SK-N-SH (cell line): ENCODE measurements at regions not wholly inside any gene's neighbourhood (a gene's known extent, or its start where the extent isn't known, plus 50 kb on each side); places are given as distances from the start of the nearest gene placed in this dataset.

Experiments
- CTCF ChIA-PET: fragments of 300-600, 350-600 bp; formaldehyde crosslinking; extraction: SDS; loops from one replicate; lab custom pipeline; 2021; lab: Yijun Ruan, JAX
- POLR2A ChIA-PET: fragments of 350-600 bp; sonication (Branson Sonifier 250); formaldehyde crosslinking; extraction: SDS; loops from one replicate; lab custom pipeline; 2020; ENCODE audit warnings: antibody characterized with exemption, inconsistent platforms; lab: Yijun Ruan, JAX
- DNase-seq: peaks from one replicate; pipeline ENCODE4 v3.0.0; 2012
- H2AFZ ChIP-seq: fragments of 200-600 bp; sonication (generic); 2 replicates; pipeline ENCODE4 v1.8.1; 2016; ENCODE audit warnings: antibody characterized with exemption, mild to moderate bottlenecking, low read depth
- H3F3A ChIP-seq: fragments of 200-600 bp; sonication (generic); replicated peaks from 2 replicates; pipeline ENCODE3; 2016; ENCODE audit warnings: antibody characterized with exemption, mild to moderate bottlenecking; ENCODE audit not compliant: insufficient read depth
- H3K27ac ChIP-seq, 2 experiments: fragments of 200-500 bp in 1 of 2; fragments of 200-600 bp in 1 of 2; sonication (Bioruptor generic) in 1 of 2; sonication (generic), shearing (Covaris generic) in 1 of 2; 2 replicates each; pipeline versions ENCODE4 v1.5.1 to v1.6.1; 2014 to 2016; ENCODE audit warnings: low read depth in 2 of 2, inconsistent platforms in 1 of 2, low read length in 1 of 2, mild to moderate bottlenecking in 1 of 2, mixed read lengths in 1 of 2
- H3K27me3 ChIP-seq: fragments of 200-600 bp; sonication (generic), shearing (Covaris generic); 2 replicates; pipeline ENCODE4 v1.6.1; 2016; ENCODE audit warnings: mixed run types; ENCODE audit not compliant: insufficient read depth
- H3K36me3 ChIP-seq, 2 experiments: fragments of 200-500 bp in 1 of 2; fragments of 200-600 bp in 1 of 2; sonication (Bioruptor generic) in 1 of 2; sonication (generic) in 1 of 2; replicated peaks in 1 of 2; 2 replicates each; pipeline versions ENCODE3 to v1.5.1; 2014 to 2016; ENCODE audit warnings: low read length in 1 of 2, mild to moderate bottlenecking in 1 of 2; ENCODE audit not compliant: insufficient read depth in 2 of 2, control insufficient read depth in 1 of 2
- H3K4me1 ChIP-seq, 2 experiments: fragments of 200-500 bp in 1 of 2; fragments of 200-600 bp in 1 of 2; sonication (Bioruptor generic) in 1 of 2; sonication (generic), shearing (Covaris generic) in 1 of 2; 2 replicates each; pipeline versions ENCODE4 v1.5.1 to v1.6.1; 2014 to 2016; ENCODE audit warnings: low read depth in 1 of 2, low read length in 1 of 2, mixed run types in 1 of 2; ENCODE audit not compliant: insufficient read depth in 2 of 2, control insufficient read depth in 1 of 2
- H3K4me2 ChIP-seq: fragments of 200-600 bp; sonication (generic), shearing (Covaris generic); 2 replicates; pipeline ENCODE4 v1.6.1; 2017; ENCODE audit warnings: mixed run types
- H3K4me3 ChIP-seq, 2 experiments: fragments of 200-500 bp in 1 of 2; fragments of 200-600 bp in 1 of 2; sonication (Bioruptor generic) in 1 of 2; sonication (generic), shearing (Covaris generic) in 1 of 2; 2 replicates each; pipeline versions ENCODE4 v1.5.1 to v1.8.1; 2014 to 2016; ENCODE audit warnings: low read depth in 2 of 2, inconsistent platforms in 1 of 2, low read length in 1 of 2, mild to moderate bottlenecking in 1 of 2, mixed read lengths in 1 of 2, moderate library complexity in 1 of 2
- H3K79me2 ChIP-seq: fragments of 200-600 bp; sonication (generic); 2 replicates; pipeline ENCODE4 v1.8.1; 2017; ENCODE audit warnings: mild to moderate bottlenecking; ENCODE audit not compliant: insufficient read depth
- H3K9ac ChIP-seq: fragments of 200-600 bp; sonication (generic); 2 replicates; pipeline ENCODE4 v1.6.1; 2017; ENCODE audit warnings: mixed run types
- H3K9me2 ChIP-seq: fragments of 200-600 bp; sonication (generic); 2 replicates; pipeline ENCODE4 v1.6.1; 2017; ENCODE audit warnings: mixed run types
- H3K9me3 ChIP-seq: fragments of 200-600 bp; sonication (generic); 2 replicates; pipeline ENCODE4 v1.6.1; 2017; ENCODE audit warnings: mixed run types, mild to moderate bottlenecking, moderate library complexity
- H4K20me1 ChIP-seq: fragments of 200-600 bp; sonication (generic); 2 replicates; pipeline ENCODE4 v1.6.1; 2017; ENCODE audit warnings: mild to moderate bottlenecking, mixed run types; ENCODE audit not compliant: insufficient read depth
- CTCF ChIP-seq: fragments of 200-600 bp; sonication (generic); IDR thresholded peaks from 2 replicates; pipeline ENCODE4 v1.6.1; 2017; ENCODE audit warnings: antibody characterized with exemption, mild to moderate bottlenecking, moderate library complexity
- ELF1 ChIP-seq: IDR thresholded peaks from 2 replicates; pipeline ENCODE4 v1.4.0; 2012
- EP300 ChIP-seq, 2 experiments: IDR thresholded peaks; 2 replicates each; pipeline versions ENCODE4 v1.4.0 to v1.6.1; 2012; ENCODE audit warnings: borderline replicate concordance in 1 of 2, low read depth in 1 of 2, low read length in 1 of 2
- EZH2phosphoT487 ChIP-seq: fragments of 200-600 bp; sonication (generic); IDR thresholded peaks from 2 replicates; pipeline ENCODE4 v1.6.1; 2017; ENCODE audit warnings: low read depth, mixed run types, mild to moderate bottlenecking, antibody characterized with exemption, moderate library complexity, borderline replicate concordance
- FOXJ3 ChIP-seq: sonication (generic); formaldehyde crosslinking; IDR thresholded peaks from 2 replicates; pipeline ENCODE4 v1.5.1; 2020; ENCODE audit warnings: mild to moderate bottlenecking, missing genetic modification reagents
- GABPA ChIP-seq: IDR thresholded peaks from 2 replicates; pipeline ENCODE4 v1.4.0; 2012; ENCODE audit warnings: low read depth, mild to moderate bottlenecking
- GATA2 ChIP-seq: sonication (generic); formaldehyde crosslinking; IDR thresholded peaks from 2 replicates; pipeline ENCODE4 v1.5.0; 2020; ENCODE audit warnings: mild to moderate bottlenecking, missing genetic modification reagents
- MAX ChIP-seq: IDR thresholded peaks from 2 replicates; pipeline ENCODE4 v1.4.0; 2012; ENCODE audit warnings: low read depth
- NFIC ChIP-seq: IDR thresholded peaks from 2 replicates; pipeline ENCODE4 v1.4.0; 2012; ENCODE audit warnings: borderline replicate concordance
- NRF1 ChIP-seq: IDR thresholded peaks from 2 replicates; pipeline ENCODE4 v1.6.1; 2012; ENCODE audit warnings: low read depth, mild to moderate bottlenecking, low read length
- PBX3 ChIP-seq: IDR thresholded peaks from 2 replicates; pipeline ENCODE4; 2012
- RAD21 ChIP-seq: IDR thresholded peaks from 2 replicates; pipeline ENCODE4 v1.6.1; 2012; ENCODE audit warnings: mild to moderate bottlenecking, low read length
- RCOR1 ChIP-seq: fragments of 150-350 bp; IDR thresholded peaks from 2 replicates; pipeline ENCODE4 v1.6.1; 2017; ENCODE audit warnings: antibody characterized with exemption, low read length
- SIN3A ChIP-seq: IDR thresholded peaks from 2 replicates; pipeline ENCODE4 v1.6.1; 2012; ENCODE audit warnings: low read depth, mild to moderate bottlenecking, low read length, moderate library complexity, borderline replicate concordance
- YY1 ChIP-seq: IDR thresholded peaks from 2 replicates; pipeline ENCODE4 v1.4.0; 2012; ENCODE audit warnings: low read depth, mild to moderate bottlenecking

- TF ChIP-seq EZH2phosphoT487 = no peak
- TF ChIP-seq FOXJ3 = peak; percentile 78
- no peak for TF ChIP-seq CTCF
- peak; percentile 75 for TF ChIP-seq NFIC
- TF ChIP-seq NRF1 = no peak
- TF ChIP-seq YY1 = no peak
- TF ChIP-seq RCOR1 = peak; percentile 49; the same call in 1 of the 2 replicates
- TF ChIP-seq ELF1 = no peak
- TF ChIP-seq MAX = peak; percentile 48; the same call in 1 of the 2 replicates
- no peak for TF ChIP-seq GABPA
- peak; percentile 8; the same call in 1 of the 2 replicates for TF ChIP-seq RAD21
- peak; percentile 48 to 64; a peak in 2 of 4 replicates for TF ChIP-seq EP300 (IDR thresholded peaks at IDR 0.05; ENCODE audit: borderline replicate concordance in 1 of 2, low read depth in 1 of 2, low read length in 1 of 2)
- no peak for TF ChIP-seq SIN3A
- TF ChIP-seq GATA2 (CRISPR knock-in tag) = peak; percentile 66
Observed at GRCh38 chr1:67957066-67957465, 93.4 kb downstream of the DIRAS3 start (continued).

GRCh38 chr1:67956116-67956515 is 94.3 kb downstream of the DIRAS3 start:
- no peaks in the 10 kb centered on the region for H3K9me3 ChIP-seq
- H3K27me3 ChIP-seq = no peaks in the 10 kb centered on the region
- TF ChIP-seq PBX3 (peak; percentile 4; the same call in 1 of the 2 replicates), EZH2phosphoT487 (no peak)
- no peak overlapping the region for H3K27ac ChIP-seq
- no peaks in the 10 kb centered on the region for H4K20me1 ChIP-seq
- H3K36me3 ChIP-seq = no peaks in the 10 kb centered on the region
- H3K4me1 ChIP-seq = peaks cover 0 to 11% of the 10 kb centered on the region in 2 experiments; a peak in 2 of 4 replicates
- ChIA-PET CTCF (interaction anchor here (1.6 to 2.4 kb wide), 2 partner anchors 102 to 196 kb away, joined by 4 to 7 read pairs; no protein-coding TSS in a partner anchor), POLR2A (no interaction called here)
- H3F3A ChIP-seq = no peaks in the 10 kb centered on the region
- H3K4me3 ChIP-seq = no peak overlapping the region
- H2AFZ ChIP-seq = no peak overlapping the region
- H3K79me2 ChIP-seq = no peaks in the 10 kb centered on the region
- H3K9me2 ChIP-seq = no peaks in the 10 kb centered on the region
- no peak for DNase-seq
- H3K4me2 ChIP-seq = no peak overlapping the region
- H3K9ac ChIP-seq = no peak overlapping the region
